ENCODE measurements at regions not wholly inside any gene's neighbourhood (a gene's known extent, or its start where the extent isn't known, plus 50 kb on each side); places are given as distances from the start of the nearest gene placed in this dataset.
A peak's percentile ranks its signal among the peaks of the same experiment; 100 is the strongest.

- DNase-seq (ENCODE audit: low spot score) = no peak
Observed at GRCh38 chr5:123814801-123815470, 303.0 kb downstream of the CSNK1G3 start.

GRCh38 chr5:123813937-123814624, 302.1 kb downstream of the CSNK1G3 start:
- DNase-seq (ENCODE audit: low spot score) = peak; percentile 55

- no peak for DNase-seq (ENCODE audit: low spot score)
Observed at GRCh38 chr5:123813264-123813663, 301.3 kb downstream of the CSNK1G3 start.

- no peak for DNase-seq (ENCODE audit: low spot score)
Observed at GRCh38 chr5:123811831-123812230, 299.9 kb downstream of the CSNK1G3 start.

GRCh38 chr5:123810746-123811340, 298.9 kb downstream of the CSNK1G3 start:
- DNase-seq (ENCODE audit: low spot score) = no peak

- no peak for DNase-seq (ENCODE audit: low spot score)
Observed at GRCh38 chr5:123810253-123810652, 298.3 kb downstream of the CSNK1G3 start.

GRCh38 chr5:123809594-123810221, 297.7 kb downstream of the CSNK1G3 start:
- DNase-seq (ENCODE audit: low spot score) = no peak

- DNase-seq (ENCODE audit: low spot score) = no peak
Observed at GRCh38 chr5:123808461-123809380, 296.7 kb downstream of the CSNK1G3 start.

GRCh38 chr5:123807177-123807945, 295.4 kb downstream of the CSNK1G3 start:
- DNase-seq (ENCODE audit: low spot score) = no peak

- DNase-seq (ENCODE audit: low spot score) = no peak
Observed at GRCh38 chr5:123806644-123807043, 294.7 kb downstream of the CSNK1G3 start.

- no peak for DNase-seq (ENCODE audit: low spot score)
Observed at GRCh38 chr5:123805300-123805699, 293.3 kb downstream of the CSNK1G3 start.

- no peak for DNase-seq (ENCODE audit: low spot score)
Observed at GRCh38 chr5:123803359-123803758, 291.4 kb downstream of the CSNK1G3 start.

- no peak for DNase-seq (ENCODE audit: low spot score)
Observed at GRCh38 chr5:123802298-123802951, 290.4 kb downstream of the CSNK1G3 start.

- no peak for DNase-seq (ENCODE audit: low spot score)
Observed at GRCh38 chr5:123800640-123801039, 288.7 kb downstream of the CSNK1G3 start.

GRCh38 chr5:123795688-123796087, 283.7 kb downstream of the CSNK1G3 start:
- DNase-seq (ENCODE audit: low spot score) = no peak

- no peak for DNase-seq (ENCODE audit: low spot score)
Observed at GRCh38 chr5:123790226-123790625, 278.2 kb downstream of the CSNK1G3 start.

GRCh38 chr5:123787635-123788034, 275.7 kb downstream of the CSNK1G3 start:
- DNase-seq (ENCODE audit: low spot score) = no peak

GRCh38 chr5:123787136-123787535, 275.2 kb downstream of the CSNK1G3 start:
- DNase-seq (ENCODE audit: low spot score) = no peak

GRCh38 chr5:123786411-123786810, 274.4 kb downstream of the CSNK1G3 start:
- DNase-seq (ENCODE audit: low spot score) = no peak

Data from A172 (cell line).